ENCODE measurements at regions not wholly inside any gene's neighbourhood (a gene's known extent, or its start where the extent isn't known, plus 50 kb on each side); places are given as distances from the start of the nearest gene placed in this dataset.
"Not testable (repeated sequence)": the region's sequence is repeated elsewhere in the genome, so short reads cannot be mapped to it uniquely, and the experiment has no call there.

- CTCF ChIA-PET = no interaction called here
- no peak for TF ChIP-seq CTCF (conservative IDR thresholded peaks at IDR 0.05; ENCODE audit: low read depth)
- H3K27ac ChIP-seq = no peak overlapping the region
- no peak for DNase-seq (ENCODE audit: low spot score)
- POLR2A ChIA-PET (ENCODE audit: low non-redundant PET) = no interaction called here
Measured at GRCh38 chr12:91467686-91468085, 285.1 kb upstream of the DCN start.

- ChIA-PET POLR2A (ENCODE audit: low non-redundant PET) (no interaction called here), CTCF (no interaction called here)
- no peak for TF ChIP-seq CTCF (conservative IDR thresholded peaks at IDR 0.05; ENCODE audit: low read depth)
- DNase-seq (ENCODE audit: low spot score) = no peak
- H3K27ac ChIP-seq = no peak overlapping the region
Measured at GRCh38 chr12:91461061-91461460, 278.4 kb upstream of the DCN start.

- DNase-seq (ENCODE audit: low spot score) = no peak
- no peak for TF ChIP-seq CTCF (conservative IDR thresholded peaks at IDR 0.05; ENCODE audit: low read depth)
- ChIA-PET POLR2A (ENCODE audit: low non-redundant PET) (no interaction called here), CTCF (interaction anchor here (1.5 kb wide), 1 partner anchor 25 kb away, joined by 3 read pairs; no protein-coding TSS in a partner anchor)
- no peak overlapping the region for H3K27ac ChIP-seq
Measured at GRCh38 chr12:91460469-91460868, 277.9 kb upstream of the DCN start.

- no peak for TF ChIP-seq CTCF (conservative IDR thresholded peaks at IDR 0.05; ENCODE audit: low read depth)
- DNase-seq (ENCODE audit: low spot score) = no peak
- ChIA-PET CTCF (interaction anchor here (1.3 kb wide), 1 partner anchor 94 kb away, joined by 3 read pairs; no protein-coding TSS in a partner anchor), POLR2A (ENCODE audit: low non-redundant PET) (no interaction called here)
- no peak overlapping the region for H3K27ac ChIP-seq
Measured at GRCh38 chr12:91455321-91455720, 272.7 kb upstream of the DCN start.

- no peak for TF ChIP-seq CTCF (conservative IDR thresholded peaks at IDR 0.05; ENCODE audit: low read depth)
- DNase-seq (ENCODE audit: low spot score) = no peak
- no peak overlapping the region for H3K27ac ChIP-seq
- CTCF ChIA-PET = interaction anchor here (0.7 kb wide), 1 partner anchor 515 kb away, joined by 3 read pairs; no protein-coding TSS in a partner anchor
- POLR2A ChIA-PET (ENCODE audit: low non-redundant PET) = no interaction called here
Measured at GRCh38 chr12:91454179-91454578, 271.6 kb upstream of the DCN start.

GRCh38 chr12:91452464-91452863 lies 269.8 kb upstream of the DCN start:
- POLR2A ChIA-PET (ENCODE audit: low non-redundant PET); H3K27ac ChIP-seq; CTCF ChIA-PET; DNase-seq (ENCODE audit: low spot score): not testable (repeated sequence)

- no peak for TF ChIP-seq CTCF (conservative IDR thresholded peaks at IDR 0.05; ENCODE audit: low read depth)
- ChIA-PET CTCF (interaction anchor here (0.6 to 0.9 kb wide), 2 partner anchors 20 to 21 kb away, joined by 4 to 6 read pairs; no protein-coding TSS in a partner anchor), POLR2A (ENCODE audit: low non-redundant PET) (no interaction called here)
- no peak for DNase-seq (ENCODE audit: low spot score)
- H3K27ac ChIP-seq = no peak overlapping the region
Measured at GRCh38 chr12:91441993-91442952, 259.7 kb upstream of the DCN start.

Measured in RWPE1 (cell line).